ENCODE measurements at regions not wholly inside any gene's neighbourhood (a gene's known extent, or its start where the extent isn't known, plus 50 kb on each side); places are given as distances from the start of the nearest gene placed in this dataset.

GRCh38 chr10:113243311-113243710, 293.3 kb downstream of the TCF7L2 start:
- intact Hi-C loops (cut with DNase I; ENCODE audit: low total_unique reads): no loop called here
- no peak for TF ChIP-seq CTCF (IDR thresholded peaks at IDR 0.05)
- TF ChIP-seq POLR2A (IDR thresholded peaks at IDR 0.05): no peak
- no peak for TF ChIP-seq EP300 (IDR thresholded peaks at IDR 0.05; ENCODE audit: low read depth)
- no peak for TF ChIP-seq POLR2AphosphoS5 (IDR thresholded peaks at IDR 0.05)
- Histone ChIP-seq H3K4me3 (no peak overlapping the region), H3K36me3 (no peaks in the 10 kb centered on the region), H3K4me1 (no peaks in the 10 kb centered on the region), H3K27me3 (no peaks in the 10 kb centered on the region), H3K27ac (no peak overlapping the region), H3K9me3 (no peaks in the 10 kb centered on the region)
- in situ Hi-C loops (cut with MboI; ENCODE audit: low pct_ligation_motif_present in 1 of 4, low pct_unique_long_range_greater_than_20kb in 1 of 4, low sequenced_read_pairs in 3 of 4): no loop called here
- no peak for DNase-seq
- WGBS, 2 donors (ENCODE audit: low coverage in 1 of 2): 81% methylated on average over 2 of the region's 2 CpGs; no CpG with 5 or more reads in 1 of the 2 donors

GRCh38 chr10:113244750-113245149, 294.7 kb downstream of the TCF7L2 start:
- H3K27ac ChIP-seq: no peak overlapping the region
- H3K4me1 ChIP-seq: no peaks in the 10 kb centered on the region
- intact Hi-C loops (cut with DNase I; ENCODE audit: low total_unique reads): no loop called here
- WGBS, 2 donors (ENCODE audit: low coverage in 1 of 2): 70 to 74% methylated on average over 5 of the region's 5 CpGs
- DNase-seq: no peak
- TF ChIP-seq POLR2A (IDR thresholded peaks at IDR 0.05) (no peak), CTCF (IDR thresholded peaks at IDR 0.05) (no peak), EP300 (IDR thresholded peaks at IDR 0.05; ENCODE audit: low read depth) (no peak), POLR2AphosphoS5 (IDR thresholded peaks at IDR 0.05) (no peak)
- no peaks in the 10 kb centered on the region for H3K9me3 ChIP-seq
- H3K36me3 ChIP-seq: no peaks in the 10 kb centered on the region
- H3K4me3 ChIP-seq: no peak overlapping the region
- in situ Hi-C loops (cut with MboI; ENCODE audit: low pct_ligation_motif_present in 1 of 4, low pct_unique_long_range_greater_than_20kb in 1 of 4, low sequenced_read_pairs in 3 of 4): no loop called here
- H3K27me3 ChIP-seq: no peaks in the 10 kb centered on the region

DNA sequence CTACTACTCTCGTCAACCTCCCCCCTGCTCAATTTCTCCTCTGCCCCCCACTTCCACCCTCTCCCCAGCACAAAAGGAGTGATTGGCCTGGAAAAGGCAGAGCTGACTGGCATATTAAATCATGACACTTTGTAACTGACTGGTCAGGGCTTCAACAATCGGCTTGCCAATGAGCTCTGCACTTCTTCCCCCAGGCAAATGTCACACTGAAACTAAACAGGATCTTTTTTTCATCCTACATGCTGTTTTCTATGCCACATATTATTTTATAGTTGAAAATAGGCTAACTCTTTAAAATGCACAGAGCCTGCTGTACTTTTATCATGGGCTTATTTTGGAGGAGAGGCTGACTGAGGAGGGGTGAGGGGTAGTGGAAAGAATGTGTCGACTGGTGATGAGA, 295.2 kb downstream of the TCF7L2 start:
- whole genome bisulfite sequencing, 2 donors (ENCODE audit: low coverage in 1 of 2): 62 to 86% methylated on average over 2 to 3 of the region's 3 CpGs
- intact Hi-C loops (cut with DNase I; ENCODE audit: low total_unique reads): no loop called here
- TF ChIP-seq EP300 (IDR thresholded peaks at IDR 0.05; ENCODE audit: low read depth): no peak
- TF ChIP-seq POLR2A (IDR thresholded peaks at IDR 0.05): no peak
- no peak for TF ChIP-seq POLR2AphosphoS5 (IDR thresholded peaks at IDR 0.05)
- TF ChIP-seq CTCF (IDR thresholded peaks at IDR 0.05): no peak

DNA sequence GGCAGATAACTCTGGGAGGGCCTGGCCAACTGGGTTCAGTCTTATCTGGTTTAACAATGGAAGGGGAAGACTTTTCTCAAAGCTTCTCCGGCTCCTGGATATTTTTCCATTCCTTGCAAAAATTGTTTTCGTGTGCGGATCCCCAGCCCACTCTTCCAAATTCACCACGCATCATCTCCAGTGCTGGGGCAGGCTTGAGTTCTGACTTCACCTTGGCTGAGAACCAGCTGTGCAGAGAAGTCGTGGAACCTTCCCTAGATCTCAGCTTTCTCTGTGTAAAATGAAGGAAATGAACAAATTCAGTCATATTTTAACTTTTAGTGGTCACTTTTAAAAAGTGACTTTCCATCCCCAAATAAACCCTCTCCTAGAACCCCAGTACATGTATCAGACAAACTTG, 297.0 kb downstream of the TCF7L2 start:
- no peak overlapping the region for H3K4me3 ChIP-seq
- no peaks in the 10 kb centered on the region for H3K27me3 ChIP-seq
- TF ChIP-seq EP300 (IDR thresholded peaks at IDR 0.05; ENCODE audit: low read depth): no peak
- TF ChIP-seq POLR2A (IDR thresholded peaks at IDR 0.05): no peak
- TF ChIP-seq POLR2AphosphoS5 (IDR thresholded peaks at IDR 0.05): no peak
- TF ChIP-seq CTCF (IDR thresholded peaks at IDR 0.05): no peak
- no peak overlapping the region for H3K27ac ChIP-seq
- H3K9me3 ChIP-seq: no peaks in the 10 kb centered on the region
- H3K36me3 ChIP-seq: no peaks in the 10 kb centered on the region
- 78% methylated on average over 5 of the region's 5 CpGs; no CpG with 5 or more reads in 1 of the 2 donors for WGBS, 2 donors (ENCODE audit: low coverage in 1 of 2)
- DNase-seq: no peak
- in situ Hi-C loops (cut with MboI; ENCODE audit: low pct_ligation_motif_present in 1 of 4, low pct_unique_long_range_greater_than_20kb in 1 of 4, low sequenced_read_pairs in 3 of 4) (no loop called here), intact Hi-C loops (cut with DNase I; ENCODE audit: low total_unique reads) (no loop called here)
- H3K4me1 ChIP-seq: no peaks in the 10 kb centered on the region

More for the DNA sequence above, 295.2 kb downstream of the TCF7L2 start:
- Histone ChIP-seq H3K9me3 (no peaks in the 10 kb centered on the region), H3K4me1 (no peaks in the 10 kb centered on the region), H3K36me3 (no peaks in the 10 kb centered on the region), H3K27me3 (no peaks in the 10 kb centered on the region), H3K4me3 (no peak overlapping the region), H3K27ac (no peak overlapping the region)
- in situ Hi-C loops (cut with MboI; ENCODE audit: low pct_ligation_motif_present in 1 of 4, low pct_unique_long_range_greater_than_20kb in 1 of 4, low sequenced_read_pairs in 3 of 4): no loop called here
- DNase-seq: no peak
